ENCODE measurements at regions not wholly inside any gene's neighbourhood (a gene's known extent, or its start where the extent isn't known, plus 50 kb on each side); places are given as distances from the start of the nearest gene placed in this dataset.

GRCh38 chr6:43957273-43957672 is 170.0 kb downstream of the MRPL14 start:
- Histone ChIP-seq H3K4me3 (ENCODE audit: low read length) (no peak overlapping the region), H3K27me3 (ENCODE audit: control insufficient read depth, insufficient read depth, low read length) (no peaks in the 10 kb centered on the region), H3K4me1 (ENCODE audit: control insufficient read depth, low read depth, low read length) (no peaks in the 10 kb centered on the region), H3K9ac (ENCODE audit: low read length) (no peak overlapping the region), H3K9me3 (ENCODE audit: control insufficient read depth, low read depth, low read length) (peaks cover 4% of the 10 kb centered on the region), H3K27ac (ENCODE audit: low read length) (no peak overlapping the region), H3K36me3 (ENCODE audit: control insufficient read depth, low read depth, low read length) (no peaks in the 10 kb centered on the region)

- Histone ChIP-seq H3K4me3 (ENCODE audit: low read length) (no peak overlapping the region), H3K36me3 (ENCODE audit: control insufficient read depth, low read depth, low read length) (no peaks in the 10 kb centered on the region), H3K4me1 (ENCODE audit: control insufficient read depth, low read depth, low read length) (no peaks in the 10 kb centered on the region), H3K27me3 (ENCODE audit: control insufficient read depth, insufficient read depth, low read length) (no peaks in the 10 kb centered on the region), H3K27ac (ENCODE audit: low read length) (no peak overlapping the region), H3K9me3 (ENCODE audit: control insufficient read depth, low read depth, low read length) (peaks cover 4% of the 10 kb centered on the region), H3K9ac (ENCODE audit: low read length) (no peak overlapping the region)
These were observed 170.8 kb downstream of the MRPL14 start for GRCh38 chr6:43956478-43956877.

GRCh38 chr6:43954311-43955131 is 172.7 kb downstream of the MRPL14 start:
- Histone ChIP-seq H3K36me3 (ENCODE audit: control insufficient read depth, low read depth, low read length) (no peaks in the 10 kb centered on the region), H3K4me3 (ENCODE audit: low read length) (no peak overlapping the region), H3K27me3 (ENCODE audit: control insufficient read depth, insufficient read depth, low read length) (no peaks in the 10 kb centered on the region), H3K4me1 (ENCODE audit: control insufficient read depth, low read depth, low read length) (no peaks in the 10 kb centered on the region), H3K9ac (ENCODE audit: low read length) (no peak overlapping the region), H3K27ac (ENCODE audit: low read length) (no peak overlapping the region), H3K9me3 (ENCODE audit: control insufficient read depth, low read depth, low read length) (peaks cover 4% of the 10 kb centered on the region)

GRCh38 chr6:43953794-43954310 is 173.4 kb downstream of the MRPL14 start:
- H3K9ac ChIP-seq (ENCODE audit: low read length) = no peak overlapping the region
- H3K4me1 ChIP-seq (ENCODE audit: control insufficient read depth, low read depth, low read length) = no peaks in the 10 kb centered on the region
- no peak overlapping the region for H3K27ac ChIP-seq (ENCODE audit: low read length)
- H3K9me3 ChIP-seq (ENCODE audit: control insufficient read depth, low read depth, low read length) = peaks cover 4% of the 10 kb centered on the region
- no peaks in the 10 kb centered on the region for H3K36me3 ChIP-seq (ENCODE audit: control insufficient read depth, low read depth, low read length)
- no peaks in the 10 kb centered on the region for H3K27me3 ChIP-seq (ENCODE audit: control insufficient read depth, insufficient read depth, low read length)
- H3K4me3 ChIP-seq (ENCODE audit: low read length) = no peak overlapping the region

GRCh38 chr6:43953256-43953655 is 174.0 kb downstream of the MRPL14 start:
- H3K4me1 ChIP-seq (ENCODE audit: control insufficient read depth, low read depth, low read length) = no peaks in the 10 kb centered on the region
- no peak overlapping the region for H3K27ac ChIP-seq (ENCODE audit: low read length)
- H3K9me3 ChIP-seq (ENCODE audit: control insufficient read depth, low read depth, low read length) = peaks cover 4% of the 10 kb centered on the region
- H3K36me3 ChIP-seq (ENCODE audit: control insufficient read depth, low read depth, low read length) = no peaks in the 10 kb centered on the region
- no peaks in the 10 kb centered on the region for H3K27me3 ChIP-seq (ENCODE audit: control insufficient read depth, insufficient read depth, low read length)
- no peak overlapping the region for H3K9ac ChIP-seq (ENCODE audit: low read length)
- no peak overlapping the region for H3K4me3 ChIP-seq (ENCODE audit: low read length)

GRCh38 chr6:43952746-43953145 is 174.5 kb downstream of the MRPL14 start:
- no peak overlapping the region for H3K27ac ChIP-seq (ENCODE audit: low read length)
- no peak overlapping the region for H3K9ac ChIP-seq (ENCODE audit: low read length)
- no peaks in the 10 kb centered on the region for H3K4me1 ChIP-seq (ENCODE audit: control insufficient read depth, low read depth, low read length)
- no peak overlapping the region for H3K4me3 ChIP-seq (ENCODE audit: low read length)
- peaks cover 4% of the 10 kb centered on the region for H3K9me3 ChIP-seq (ENCODE audit: control insufficient read depth, low read depth, low read length)
- no peaks in the 10 kb centered on the region for H3K36me3 ChIP-seq (ENCODE audit: control insufficient read depth, low read depth, low read length)
- no peaks in the 10 kb centered on the region for H3K27me3 ChIP-seq (ENCODE audit: control insufficient read depth, insufficient read depth, low read length)

- no peak overlapping the region for H3K27ac ChIP-seq (ENCODE audit: low read length)
- H3K9ac ChIP-seq (ENCODE audit: low read length) = no peak overlapping the region
- no peaks in the 10 kb centered on the region for H3K27me3 ChIP-seq (ENCODE audit: control insufficient read depth, insufficient read depth, low read length)
- no peak overlapping the region for H3K4me3 ChIP-seq (ENCODE audit: low read length)
- H3K36me3 ChIP-seq (ENCODE audit: control insufficient read depth, low read depth, low read length) = no peaks in the 10 kb centered on the region
- H3K4me1 ChIP-seq (ENCODE audit: control insufficient read depth, low read depth, low read length) = no peaks in the 10 kb centered on the region
- H3K9me3 ChIP-seq (ENCODE audit: control insufficient read depth, low read depth, low read length) = peaks cover 4% of the 10 kb centered on the region
These were observed 175.2 kb downstream of the MRPL14 start for GRCh38 chr6:43951756-43952675.

GRCh38 chr6:43951063-43951755 is 176.0 kb downstream of the MRPL14 start:
- Histone ChIP-seq H3K27ac (ENCODE audit: low read length) (no peak overlapping the region), H3K9ac (ENCODE audit: low read length) (no peak overlapping the region)

GRCh38 chr6:43950731-43951062 is 176.6 kb downstream of the MRPL14 start:
- Histone ChIP-seq H3K4me1 (ENCODE audit: control insufficient read depth, low read depth, low read length) (no peaks in the 10 kb centered on the region), H3K9me3 (ENCODE audit: control insufficient read depth, low read depth, low read length) (no peaks in the 10 kb centered on the region), H3K36me3 (ENCODE audit: control insufficient read depth, low read depth, low read length) (no peaks in the 10 kb centered on the region), H3K9ac (ENCODE audit: low read length) (no peak overlapping the region), H3K27ac (ENCODE audit: low read length) (no peak overlapping the region), H3K4me3 (ENCODE audit: low read length) (no peak overlapping the region), H3K27me3 (ENCODE audit: control insufficient read depth, insufficient read depth, low read length) (no peaks in the 10 kb centered on the region)

More at GRCh38 chr6:43951063-43951755, 176.0 kb downstream of the MRPL14 start:
- no peaks in the 10 kb centered on the region for H3K36me3 ChIP-seq (ENCODE audit: control insufficient read depth, low read depth, low read length)
- no peak overlapping the region for H3K4me3 ChIP-seq (ENCODE audit: low read length)
- no peaks in the 10 kb centered on the region for H3K4me1 ChIP-seq (ENCODE audit: control insufficient read depth, low read depth, low read length)
- no peaks in the 10 kb centered on the region for H3K9me3 ChIP-seq (ENCODE audit: control insufficient read depth, low read depth, low read length)
- H3K27me3 ChIP-seq (ENCODE audit: control insufficient read depth, insufficient read depth, low read length) = no peaks in the 10 kb centered on the region

- Histone ChIP-seq H3K36me3 (ENCODE audit: control insufficient read depth, low read depth, low read length) (no peaks in the 10 kb centered on the region), H3K4me1 (ENCODE audit: control insufficient read depth, low read depth, low read length) (no peaks in the 10 kb centered on the region), H3K9ac (ENCODE audit: low read length) (no peak overlapping the region), H3K27ac (ENCODE audit: low read length) (no peak overlapping the region), H3K27me3 (ENCODE audit: control insufficient read depth, insufficient read depth, low read length) (no peaks in the 10 kb centered on the region), H3K9me3 (ENCODE audit: control insufficient read depth, low read depth, low read length) (no peaks in the 10 kb centered on the region), H3K4me3 (ENCODE audit: low read length) (no peak overlapping the region)
These were observed 177.1 kb downstream of the MRPL14 start for GRCh38 chr6:43950051-43950605.

- no peaks in the 10 kb centered on the region for H3K36me3 ChIP-seq (ENCODE audit: control insufficient read depth, low read depth, low read length)
- no peaks in the 10 kb centered on the region for H3K9me3 ChIP-seq (ENCODE audit: control insufficient read depth, low read depth, low read length)
- H3K4me3 ChIP-seq (ENCODE audit: low read length) = no peak overlapping the region
- no peak overlapping the region for H3K27ac ChIP-seq (ENCODE audit: low read length)
- H3K27me3 ChIP-seq (ENCODE audit: control insufficient read depth, insufficient read depth, low read length) = no peaks in the 10 kb centered on the region
- H3K9ac ChIP-seq (ENCODE audit: low read length) = no peak overlapping the region
- no peaks in the 10 kb centered on the region for H3K4me1 ChIP-seq (ENCODE audit: control insufficient read depth, low read depth, low read length)
These were observed 177.7 kb downstream of the MRPL14 start for GRCh38 chr6:43949551-43949991.
